T-helper 1 cell treated with Interleukin-12 subunit alpha and Interleukin-12 subunit beta and Interleukin-4 antibody, amounts not matched to agents 30 μg/mL and 1 μg/mL, for 36 hours (primary cell): ENCODE measurements at regions not wholly inside any gene's neighbourhood (a gene's known extent, or its start where the extent isn't known, plus 50 kb on each side); places are given as distances from the start of the nearest gene placed in this dataset.

Experiments
- H3K27ac Mint-ChIP-seq: one replicate; pipeline ENCODE4 v1.8.0; 2021; ENCODE audit warnings: mild to moderate bottlenecking, mixed read lengths
- H3K27me3 Mint-ChIP-seq: one replicate; pipeline ENCODE4 v1.8.0; 2021; ENCODE audit warnings: low read depth, mixed read lengths
- H3K36me3 Mint-ChIP-seq: one replicate; pipeline ENCODE4 v1.8.0; 2021; ENCODE audit warnings: low read depth, mixed read lengths
- H3K4me1 Mint-ChIP-seq: one replicate; pipeline ENCODE4 v1.8.0; 2021; ENCODE audit warnings: low read depth, mixed read lengths
- H3K4me3 Mint-ChIP-seq: one replicate; pipeline ENCODE4 v1.8.0; 2021; ENCODE audit warnings: mild to moderate bottlenecking, moderate library complexity, mixed read lengths
- H3K9me3 Mint-ChIP-seq: one replicate; pipeline ENCODE4 v1.8.0; 2021; ENCODE audit warnings: mixed read lengths

DNA sequence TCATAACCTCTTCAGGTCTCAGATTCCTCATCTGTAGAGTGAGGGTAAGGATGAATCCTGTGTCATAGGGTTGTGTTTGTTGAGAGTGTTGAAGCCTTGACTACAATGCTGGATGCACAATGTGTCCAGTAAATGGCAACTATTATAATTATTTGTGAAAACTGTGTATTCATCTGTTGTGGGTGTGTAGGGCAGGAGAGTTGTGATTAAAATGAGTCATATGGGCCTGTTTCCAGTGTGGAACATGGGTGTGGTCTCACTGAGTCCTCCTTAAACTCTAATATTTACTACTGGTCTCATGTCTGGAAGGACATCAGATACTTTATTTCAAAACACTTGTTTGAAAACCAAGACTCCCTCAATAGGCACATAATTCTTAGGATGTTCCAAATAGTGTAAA is 208.5 kb upstream of the CASK start:
- H3K9me3 Mint-ChIP-seq: peaks cover 24% of the 10 kb centered on the region
- no peak overlapping the region for H3K4me3 Mint-ChIP-seq
- H3K4me1 Mint-ChIP-seq: peaks cover 37% of the 10 kb centered on the region
- no peaks in the 10 kb centered on the region for H3K27me3 Mint-ChIP-seq
- peaks cover 12% of the 10 kb centered on the region for H3K36me3 Mint-ChIP-seq
- H3K27ac Mint-ChIP-seq: no peak overlapping the region

DNA sequence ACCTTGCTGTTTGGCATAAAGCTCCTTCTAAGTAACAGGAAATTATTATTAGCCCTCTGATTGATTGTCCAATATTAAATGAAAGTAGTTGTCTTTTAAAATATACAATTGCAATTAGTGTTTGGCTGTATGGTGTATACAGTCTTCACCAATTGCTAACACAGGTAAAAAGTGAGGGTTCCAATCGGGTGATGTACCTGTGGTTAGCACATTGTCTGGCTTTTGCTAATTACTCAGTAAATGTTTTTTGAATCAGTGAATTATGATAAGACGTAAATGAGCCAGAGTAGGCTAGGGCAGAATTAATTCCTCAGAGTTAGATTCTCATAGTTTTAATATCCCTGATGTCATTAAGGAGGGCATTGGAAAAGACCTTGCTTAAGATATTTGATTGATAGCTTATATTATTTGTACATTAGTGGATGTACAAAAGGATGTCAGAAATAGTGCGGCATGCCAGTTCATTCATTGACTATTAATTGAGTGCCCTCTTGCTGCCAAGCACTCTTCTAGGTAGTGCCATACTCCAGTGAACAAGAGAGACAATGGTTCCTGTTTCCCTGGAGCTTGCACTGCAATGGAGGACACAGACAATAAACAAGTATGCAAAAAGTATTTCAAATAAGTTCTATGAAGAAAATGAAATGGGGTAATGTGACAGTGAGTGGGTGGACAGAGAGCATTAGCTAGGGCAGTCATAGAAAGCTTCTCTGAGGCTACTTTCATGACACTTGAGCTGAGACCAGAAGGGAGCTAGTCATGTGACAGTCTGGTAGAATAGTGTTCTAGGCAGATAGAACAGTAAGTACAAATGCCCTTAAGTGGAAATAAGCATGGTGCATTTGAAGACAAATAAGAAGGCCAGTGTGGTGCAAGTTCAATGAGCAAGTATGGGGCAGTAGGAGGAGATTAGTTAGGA is 205.9 kb upstream of the CASK start:
- Mint-ChIP-seq H3K36me3 (peaks cover 8% of the 10 kb centered on the region), H3K4me3 (peak overlapping the region; percentile 57), H3K4me1 (peaks cover 45% of the 10 kb centered on the region), H3K9me3 (peaks cover 13% of the 10 kb centered on the region), H3K27ac (peak overlapping the region; percentile 84), H3K27me3 (no peaks in the 10 kb centered on the region)

DNA sequence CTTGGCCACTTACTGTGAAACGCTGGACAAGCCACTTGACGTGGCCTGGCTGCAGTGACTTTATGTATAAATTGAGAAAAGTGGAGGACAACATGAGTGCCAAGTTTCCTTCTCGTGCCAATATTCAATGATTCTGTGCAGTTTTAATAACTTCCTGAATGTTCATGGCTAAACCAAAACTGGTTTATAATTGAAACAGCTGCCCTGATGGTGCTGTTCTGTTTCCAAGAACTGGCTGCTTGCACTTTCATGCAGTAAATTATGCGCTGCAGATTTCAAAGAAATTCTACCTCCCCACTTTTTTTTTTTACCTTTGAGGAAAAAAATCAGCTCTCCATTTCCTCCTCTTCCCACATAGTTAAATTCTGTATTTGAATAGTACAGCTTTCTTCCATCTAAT is 205.2 kb upstream of the CASK start:
- H3K9me3 Mint-ChIP-seq: peaks cover 19% of the 10 kb centered on the region
- peak overlapping the region; percentile 84 for H3K27ac Mint-ChIP-seq
- H3K4me3 Mint-ChIP-seq: peak overlapping the region; percentile 57
- H3K27me3 Mint-ChIP-seq: no peaks in the 10 kb centered on the region
- peaks cover 11% of the 10 kb centered on the region for H3K36me3 Mint-ChIP-seq
- H3K4me1 Mint-ChIP-seq: peaks cover 49% of the 10 kb centered on the region

DNA sequence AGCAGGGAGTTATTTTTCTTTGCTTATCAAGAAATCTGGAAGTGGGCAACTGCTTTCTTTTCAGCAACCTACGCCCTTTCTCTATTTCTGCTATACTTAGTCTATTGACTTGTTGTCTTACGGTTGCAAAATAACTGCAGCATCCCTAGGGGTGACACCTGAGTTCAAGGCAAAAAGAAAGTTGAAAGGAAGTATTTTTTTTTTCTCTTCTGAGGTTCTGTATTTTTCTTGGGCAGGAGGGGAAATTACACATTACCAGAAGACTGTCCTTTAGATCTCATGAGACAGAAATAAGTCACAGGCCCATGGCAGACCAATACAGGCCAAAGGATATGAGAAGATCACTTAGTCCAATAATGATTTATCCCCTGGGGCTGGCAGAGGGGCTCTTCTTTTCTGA is 204.7 kb upstream of the CASK start:
- H3K9me3 Mint-ChIP-seq: peaks cover 19% of the 10 kb centered on the region
- peaks cover 49% of the 10 kb centered on the region for H3K4me1 Mint-ChIP-seq
- H3K4me3 Mint-ChIP-seq: peak overlapping the region; percentile 57
- no peaks in the 10 kb centered on the region for H3K27me3 Mint-ChIP-seq
- H3K27ac Mint-ChIP-seq: peak overlapping the region; percentile 84
- peaks cover 11% of the 10 kb centered on the region for H3K36me3 Mint-ChIP-seq

DNA sequence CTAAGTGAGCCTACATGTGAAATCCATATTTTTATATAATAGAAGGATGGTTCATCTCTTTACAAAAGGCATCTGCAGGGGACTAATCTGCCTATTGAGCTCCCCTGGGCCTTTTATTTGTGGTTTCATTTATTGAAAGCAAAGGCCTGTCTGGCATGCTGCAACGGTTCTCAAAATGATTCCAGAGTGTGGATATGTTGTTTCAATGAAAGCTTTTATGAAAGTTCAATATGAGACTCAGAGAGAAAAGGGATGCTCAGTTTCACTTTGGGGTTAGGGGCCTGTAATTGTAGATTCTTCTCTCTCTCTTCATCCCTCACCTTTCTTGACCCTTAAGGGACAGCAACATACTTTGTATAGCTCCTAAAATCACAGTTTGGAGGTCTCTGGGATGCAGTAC is 204.2 kb upstream of the CASK start:
- no peak overlapping the region for H3K4me3 Mint-ChIP-seq
- H3K4me1 Mint-ChIP-seq: peaks cover 47% of the 10 kb centered on the region
- peak overlapping the region; percentile 84 for H3K27ac Mint-ChIP-seq
- H3K9me3 Mint-ChIP-seq: peaks cover 14% of the 10 kb centered on the region
- H3K27me3 Mint-ChIP-seq: no peaks in the 10 kb centered on the region
- peaks cover 11% of the 10 kb centered on the region for H3K36me3 Mint-ChIP-seq

DNA sequence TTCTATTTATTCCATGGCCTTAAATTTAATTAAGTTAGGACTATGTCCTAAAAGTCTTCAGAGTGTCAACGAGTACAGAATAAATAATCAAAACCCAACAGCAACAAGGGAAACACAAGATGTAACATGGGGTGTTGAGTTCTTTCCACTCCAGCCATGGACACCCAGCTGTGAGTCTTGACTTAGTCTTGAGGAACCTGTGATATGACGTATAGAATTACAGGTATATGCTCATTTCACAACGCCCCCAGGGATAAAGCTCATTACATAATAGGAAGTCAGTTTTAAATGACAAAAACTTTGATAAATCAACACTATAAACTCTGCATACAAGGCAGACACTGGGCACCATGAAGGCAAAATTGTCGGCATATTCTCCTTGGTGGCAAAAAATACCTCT is 200.0 kb upstream of the CASK start:
- H3K9me3 Mint-ChIP-seq: peaks cover 9% of the 10 kb centered on the region
- peaks cover 6% of the 10 kb centered on the region for H3K36me3 Mint-ChIP-seq
- no peaks in the 10 kb centered on the region for H3K27me3 Mint-ChIP-seq
- no peak overlapping the region for H3K27ac Mint-ChIP-seq
- H3K4me1 Mint-ChIP-seq: peaks cover 25% of the 10 kb centered on the region
- no peak overlapping the region for H3K4me3 Mint-ChIP-seq

DNA sequence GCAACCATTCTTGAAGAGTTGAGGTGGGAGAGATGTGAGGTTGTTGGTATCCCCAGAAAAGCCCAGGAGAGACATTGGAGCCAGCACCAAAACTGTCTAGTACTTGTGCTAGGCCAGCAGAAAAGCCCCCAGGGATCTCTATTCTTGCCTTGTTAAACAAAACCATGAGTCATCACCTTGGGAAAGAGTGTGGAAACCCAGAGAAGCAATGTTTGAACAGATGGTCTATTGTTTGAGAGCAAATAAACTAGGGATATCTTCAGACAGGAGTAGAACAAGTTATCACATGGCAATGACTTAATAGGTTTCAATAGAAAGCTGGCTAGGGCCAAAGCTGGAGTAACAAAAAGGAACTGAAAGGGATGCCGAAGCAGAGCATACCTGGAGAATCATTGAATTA is 195.7 kb upstream of the CASK start:
- H3K36me3 Mint-ChIP-seq: peaks cover 8% of the 10 kb centered on the region
- no peaks in the 10 kb centered on the region for H3K27me3 Mint-ChIP-seq
- H3K9me3 Mint-ChIP-seq: peaks cover 11% of the 10 kb centered on the region
- no peak overlapping the region for H3K4me3 Mint-ChIP-seq
- H3K27ac Mint-ChIP-seq: no peak overlapping the region
- H3K4me1 Mint-ChIP-seq: peaks cover 13% of the 10 kb centered on the region

DNA sequence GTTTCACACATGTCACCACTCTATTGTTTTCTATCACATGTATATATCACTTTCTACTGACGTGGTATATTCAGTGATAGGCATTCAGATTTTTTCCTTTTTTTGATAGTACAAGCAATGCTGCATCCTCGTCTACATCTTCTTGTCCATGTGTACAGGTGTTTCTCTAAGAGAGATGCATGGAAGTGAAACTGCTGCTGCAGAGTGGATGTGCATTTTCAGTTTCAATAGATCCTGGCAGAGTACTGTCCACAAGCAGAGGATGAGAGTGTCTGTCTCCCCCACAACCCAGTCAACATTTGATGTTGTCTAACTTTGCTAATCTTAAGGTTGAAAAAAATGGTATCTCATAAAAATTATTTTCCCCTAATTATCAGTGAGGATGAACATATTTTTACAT is 194.0 kb upstream of the CASK start:
- H3K36me3 Mint-ChIP-seq: peaks cover 10% of the 10 kb centered on the region
- no peak overlapping the region for H3K4me3 Mint-ChIP-seq
- H3K4me1 Mint-ChIP-seq: peaks cover 10% of the 10 kb centered on the region
- peak overlapping the region; percentile 52 for H3K27ac Mint-ChIP-seq
- peaks cover 18% of the 10 kb centered on the region for H3K9me3 Mint-ChIP-seq
- no peaks in the 10 kb centered on the region for H3K27me3 Mint-ChIP-seq

DNA sequence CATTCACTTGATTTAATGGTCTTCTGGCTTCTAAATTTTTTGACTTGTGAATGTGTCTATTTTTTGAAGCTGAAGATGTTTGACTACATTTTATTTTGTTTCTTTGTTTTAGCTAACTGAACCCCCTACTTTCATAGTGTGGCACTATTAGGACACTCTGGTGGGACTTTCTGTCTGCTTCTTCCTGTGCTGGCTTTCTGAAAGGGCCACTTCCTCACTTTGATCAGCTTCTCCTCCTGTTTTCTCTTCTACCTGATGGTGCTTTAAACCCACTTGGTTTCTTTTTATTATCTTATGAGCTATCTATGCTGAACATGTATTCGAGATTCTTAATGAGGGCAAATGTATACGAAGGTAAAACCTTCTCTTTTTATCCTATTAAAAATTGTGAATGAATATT is 186.1 kb upstream of the CASK start:
- H3K4me3 Mint-ChIP-seq: no peak overlapping the region
- H3K27me3 Mint-ChIP-seq: no peaks in the 10 kb centered on the region
- peak overlapping the region; percentile 31 for H3K27ac Mint-ChIP-seq
- H3K9me3 Mint-ChIP-seq: peaks cover 20% of the 10 kb centered on the region
- peaks cover 19% of the 10 kb centered on the region for H3K36me3 Mint-ChIP-seq
- peaks cover 23% of the 10 kb centered on the region for H3K4me1 Mint-ChIP-seq

DNA sequence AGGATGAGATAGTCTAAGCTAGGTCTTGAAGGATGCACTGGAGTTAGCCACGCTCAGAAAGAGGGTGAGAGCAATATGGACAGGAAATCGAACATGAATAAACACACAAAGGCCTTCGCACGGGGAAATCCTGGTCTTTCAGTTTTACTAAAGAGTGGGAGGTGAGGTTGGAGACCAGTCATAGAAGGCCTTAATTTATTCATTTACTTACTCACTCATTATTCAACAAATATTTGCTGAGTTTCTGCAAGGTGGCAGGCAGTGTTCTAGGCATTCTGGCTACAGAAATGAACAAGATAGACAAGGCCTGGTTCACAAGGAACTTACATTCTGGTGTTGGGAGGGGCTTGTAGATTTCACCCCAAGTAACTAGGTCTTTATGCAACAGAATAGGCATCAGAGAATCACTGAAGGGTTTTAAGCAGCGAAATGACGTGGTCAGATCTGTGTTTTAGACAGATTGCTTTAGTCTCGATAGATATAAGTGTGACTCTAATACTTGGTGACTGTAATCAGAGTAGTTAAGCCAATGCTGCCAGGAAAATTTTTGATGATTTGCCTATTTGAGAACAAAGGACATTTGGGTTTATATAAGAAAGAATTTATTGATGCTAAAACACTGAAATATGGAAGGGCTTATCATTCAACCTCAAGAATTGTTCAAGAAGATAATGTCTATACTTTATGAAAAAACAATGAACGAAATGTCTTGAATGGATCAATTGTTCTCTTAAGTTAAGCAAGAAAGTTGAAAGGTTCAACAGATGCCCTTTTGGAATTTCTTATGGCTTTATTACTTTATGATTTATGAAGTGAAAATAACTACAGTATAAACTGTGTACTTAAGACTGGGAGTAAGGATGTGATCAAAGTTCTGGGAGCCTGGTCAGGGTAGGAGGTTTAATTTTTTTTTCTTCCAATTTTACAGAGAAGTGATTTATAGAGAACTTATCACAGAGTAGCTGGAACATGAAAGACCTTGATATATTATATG is 184.4 kb upstream of the CASK start:
- Mint-ChIP-seq H3K9me3 (peaks cover 18% of the 10 kb centered on the region), H3K4me3 (no peak overlapping the region), H3K36me3 (peaks cover 15% of the 10 kb centered on the region), H3K4me1 (peaks cover 25% of the 10 kb centered on the region), H3K27ac (peak overlapping the region; percentile 64), H3K27me3 (no peaks in the 10 kb centered on the region)

DNA sequence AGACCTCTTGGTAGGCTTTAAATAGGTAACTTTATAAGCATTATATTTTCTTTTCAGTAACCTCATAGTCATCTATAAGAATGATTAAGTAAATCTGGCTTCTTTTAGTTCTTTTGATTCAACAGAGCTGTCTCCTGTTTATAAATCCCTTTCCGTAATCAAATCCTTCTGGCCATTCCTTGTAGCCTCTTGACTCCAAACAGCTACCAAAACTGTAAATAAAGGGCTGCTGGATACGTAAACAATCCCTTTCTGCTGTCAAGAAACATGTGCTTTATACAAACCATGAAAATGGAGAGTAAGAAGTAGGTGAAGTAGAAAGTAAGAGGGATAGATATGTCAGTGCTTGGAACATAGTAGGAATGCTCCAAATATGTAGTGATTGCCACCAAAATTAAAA is 183.2 kb upstream of the CASK start:
- Mint-ChIP-seq H3K27ac (no peak overlapping the region), H3K4me3 (no peak overlapping the region), H3K27me3 (no peaks in the 10 kb centered on the region), H3K4me1 (peaks cover 25% of the 10 kb centered on the region), H3K9me3 (peaks cover 12% of the 10 kb centered on the region), H3K36me3 (peaks cover 8% of the 10 kb centered on the region)

DNA sequence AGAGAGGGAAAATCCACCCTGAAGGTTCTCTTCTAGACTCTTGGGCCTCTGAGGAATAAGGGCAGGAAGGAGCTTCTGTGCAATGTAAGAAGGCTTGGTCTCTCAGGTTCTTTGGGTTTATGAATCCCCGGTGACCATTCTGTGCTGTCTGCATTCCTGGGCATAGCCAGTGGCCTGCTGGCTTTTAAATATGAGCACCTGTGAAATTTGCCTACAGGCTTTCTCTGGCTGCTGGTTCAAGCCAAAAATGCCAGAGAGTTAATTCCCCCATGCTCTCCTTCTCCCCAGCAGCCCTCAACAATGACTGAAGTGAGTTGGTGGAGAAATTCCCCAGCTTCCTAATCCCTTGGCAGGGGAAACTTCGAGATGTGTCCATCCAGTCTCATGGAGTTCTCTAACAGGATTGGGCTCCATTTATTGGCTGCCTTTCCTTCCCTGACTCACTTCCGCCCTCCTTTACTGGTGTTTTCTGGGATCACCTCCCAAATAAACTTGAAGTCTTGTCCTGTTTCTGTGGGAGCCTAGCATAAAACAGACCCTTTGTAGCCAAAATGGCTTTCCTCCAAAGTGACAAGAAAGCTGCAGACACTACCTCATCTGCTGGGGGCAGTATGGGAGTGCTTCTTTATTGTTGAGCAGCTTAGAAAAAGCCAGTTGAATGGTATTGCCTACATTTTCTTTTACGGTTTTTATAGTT is 179.4 kb upstream of the CASK start:
- Mint-ChIP-seq H3K9me3 (peaks cover 12% of the 10 kb centered on the region), H3K4me3 (no peak overlapping the region), H3K4me1 (peaks cover 10% of the 10 kb centered on the region), H3K36me3 (peaks cover 3% of the 10 kb centered on the region), H3K27me3 (no peaks in the 10 kb centered on the region), H3K27ac (no peak overlapping the region)

DNA sequence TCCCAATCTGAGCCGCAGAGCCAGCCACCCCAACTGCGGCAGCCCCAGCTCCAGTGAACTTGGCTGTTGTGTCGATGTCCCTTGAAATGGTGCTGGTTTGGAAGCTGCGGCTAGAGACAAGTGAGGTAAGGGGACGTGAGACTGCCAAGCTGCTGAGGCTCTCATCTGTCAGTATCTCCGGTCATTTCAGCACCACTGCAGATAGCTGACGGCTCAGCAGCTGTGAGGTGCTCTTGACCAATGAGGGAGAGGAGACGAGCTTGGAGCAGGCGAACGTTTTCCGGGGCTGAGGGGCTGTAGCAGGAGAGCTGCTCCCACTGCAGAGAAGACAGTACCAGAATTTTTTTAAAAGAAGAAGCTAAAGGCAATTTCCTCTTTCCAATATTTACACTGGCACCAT is 175.5 kb upstream of the CASK start:
- Mint-ChIP-seq H3K27me3 (no peaks in the 10 kb centered on the region), H3K4me3 (no peak overlapping the region), H3K4me1 (peaks cover 11% of the 10 kb centered on the region), H3K27ac (no peak overlapping the region), H3K36me3 (no peaks in the 10 kb centered on the region), H3K9me3 (peaks cover 8% of the 10 kb centered on the region)

DNA sequence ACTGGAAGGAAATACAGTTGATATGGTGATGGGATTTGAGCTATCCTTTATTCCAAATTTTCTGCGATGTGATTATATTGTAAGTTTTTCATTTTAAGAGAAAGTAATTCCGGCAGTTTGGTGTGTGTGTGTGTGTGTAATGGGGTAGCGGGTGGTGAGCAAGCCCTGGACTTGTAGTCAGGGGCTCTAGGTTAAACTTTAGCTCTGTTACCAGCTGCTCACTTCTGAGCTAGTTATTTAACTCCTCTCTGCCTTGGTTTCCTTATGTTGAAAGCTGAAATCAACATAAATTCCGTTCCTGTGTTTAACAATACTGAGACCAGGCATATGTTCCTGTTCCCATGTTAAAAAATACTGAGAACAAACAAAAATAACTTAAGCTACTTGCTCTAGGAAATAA is 174.1 kb upstream of the CASK start:
- Mint-ChIP-seq H3K4me1 (peaks cover 10% of the 10 kb centered on the region), H3K36me3 (no peaks in the 10 kb centered on the region), H3K9me3 (no peaks in the 10 kb centered on the region), H3K27me3 (no peaks in the 10 kb centered on the region), H3K27ac (no peak overlapping the region), H3K4me3 (no peak overlapping the region)
